K562 (cell line): ENCODE measurements at regions not wholly inside any gene's neighbourhood (a gene's known extent, or its start where the extent isn't known, plus 50 kb on each side); places are given as distances from the start of the nearest gene placed in this dataset.

Experiments used
- ATAC-seq: fragments of 200-7000 bp; cut with Tn5 transposase; 3 replicates; pipeline ENCODE4 v1.9.1; 2020; ENCODE audit warnings: moderate library complexity
- BruUV-seq: library from RNA; stranded (reverse); fragments of 400-500 nt; replicated peaks from 2 replicates; lab custom pipeline; 2021; lab: Mats Ljungman, UMichigan
- CTCF ChIA-PET: fragments of 300-600 bp; formaldehyde crosslinking; extraction: SDS; loops from one replicate; lab custom pipeline; 2021; ENCODE audit warnings: low intra/inter-chr PET ratio; lab: Yijun Ruan, JAX
- POLR2A ChIA-PET: fragments of 300-600, 350-650 bp; sonication (Branson Sonifier 250); formaldehyde crosslinking; extraction: SDS; loops from one replicate; lab custom pipeline; 2021; ENCODE audit warnings: antibody characterized with exemption, inconsistent platforms; lab: Yijun Ruan, JAX
- DNase-seq, 4 experiments: peaks; one replicate each; pipeline versions ENCODE4 v3.0.0 to v3.0.0-alpha.2; 2011 to 2018; ENCODE audit warnings: low spot score in 3 of 4, mixed read lengths in 3 of 4; ENCODE audit errors: extremely low read depth in 1 of 4
- FAIRE-seq: peaks from 2 replicates; lab custom pipeline; 2011; peaks lifted over from hg19 to GRCh38; lab: Jason Lieb, UNC
- H2AFZ ChIP-seq: 2 replicates; pipeline ENCODE4 v1.6.0; 2011; ENCODE audit warnings: low read depth, low read length, control low read depth, inconsistent platforms
- H3K27ac ChIP-seq: fragments of 200-600 bp; 3 replicates; pipeline ENCODE4 v1.8.0; 2011; ENCODE audit warnings: low read depth, mild to moderate bottlenecking, control low read depth, inconsistent platforms, low read length, moderate library complexity, mixed read lengths; ENCODE audit errors: extremely low read depth
- H3K27me3 ChIP-seq, 2 experiments: fragments of 300-600 bp in 1 of 2; 2 replicates in 1 of 2; 3 replicates in 1 of 2; pipeline versions ENCODE4 v1.6.0 to v1.8.0; 2011; ENCODE audit warnings: inconsistent platforms in 2 of 2, low read length in 2 of 2, mild to moderate bottlenecking in 1 of 2, mixed read lengths in 1 of 2, moderate library complexity in 1 of 2; ENCODE audit not compliant: control insufficient read depth in 2 of 2, insufficient read depth in 2 of 2
- H3K36me3 ChIP-seq: fragments of 300-600 bp; 3 replicates; pipeline ENCODE4 v1.8.0; 2011; ENCODE audit warnings: mild to moderate bottlenecking, low read length, inconsistent platforms; ENCODE audit not compliant: control insufficient read depth, insufficient read depth
- H3K4me1 ChIP-seq, 2 experiments: fragments of 200-600 bp in 1 of 2; replicated peaks in 1 of 2; 2 replicates in 1 of 2; 3 replicates in 1 of 2; pipeline versions ENCODE4 v1.5.1 to v1.8.0; 2011; ENCODE audit warnings: inconsistent platforms in 2 of 2, low read length in 2 of 2, mild to moderate bottlenecking in 1 of 2, mixed read lengths in 1 of 2, moderate library complexity in 1 of 2; ENCODE audit not compliant: control insufficient read depth in 2 of 2, insufficient read depth in 2 of 2
- H3K4me2 ChIP-seq: 2 replicates; pipeline ENCODE4 v1.6.1; 2011; ENCODE audit warnings: low read length, control low read depth, inconsistent platforms, mixed read lengths; ENCODE audit not compliant: insufficient read depth
- H3K4me3 ChIP-seq: fragments of 200-600 bp; sonication (generic), shearing (Covaris generic); 2 replicates; pipeline ENCODE4 v1.5.1; 2016; ENCODE audit warnings: control low read depth, inconsistent platforms
- H3K79me2 ChIP-seq: fragments of 200-600 bp; 3 replicates; pipeline ENCODE4 v1.8.0; 2011; ENCODE audit warnings: low read length, inconsistent platforms; ENCODE audit not compliant: control insufficient read depth, insufficient read depth
- H3K9ac ChIP-seq, 2 experiments: 2 replicates each; pipeline versions ENCODE4 v1.6.0 to v1.6.1; 2011; ENCODE audit warnings: low read depth in 2 of 2, low read length in 2 of 2, control low read depth in 1 of 2, inconsistent platforms in 1 of 2, mild to moderate bottlenecking in 1 of 2, mixed read lengths in 1 of 2; ENCODE audit not compliant: insufficient read depth in 1 of 2
- H3K9me1 ChIP-seq: one replicate; pipeline ENCODE4 v1.6.0; 2011; ENCODE audit warnings: inconsistent platforms, mild to moderate bottlenecking, low read length, moderate library complexity; ENCODE audit not compliant: control insufficient read depth, insufficient read depth
- H3K9me3 ChIP-seq: replicated peaks from 2 replicates; pipeline ENCODE4 v1.5.1; 2011; ENCODE audit warnings: low read depth, low read length, inconsistent platforms; ENCODE audit not compliant: control insufficient read depth, insufficient read depth
- H4K20me1 ChIP-seq: replicated peaks from 2 replicates; pipeline ENCODE4 v1.6.1; 2011; ENCODE audit warnings: low read length, inconsistent platforms, mixed read lengths; ENCODE audit not compliant: control insufficient read depth, insufficient read depth
- MAZ ChIP-seq, 2 experiments: fragments of 450-650 bp in 1 of 2; sonication (generic) in 1 of 2; formaldehyde crosslinking; IDR thresholded peaks in 1 of 2; conservative IDR thresholded peaks in 1 of 2; 2 replicates each; pipeline versions ENCODE4 v1.4.0 to v1.5.0; 2020; ENCODE audit warnings: mild to moderate bottlenecking in 1 of 2, missing genetic modification reagents in 1 of 2
- RAD21 ChIP-seq, 2 experiments: fragments of 250-450 bp in 1 of 2; fragments of 450-650 bp in 1 of 2; sonication (Bioruptor Pico) in 1 of 2; formaldehyde crosslinking in 1 of 2; IDR thresholded peaks in 1 of 2; conservative IDR thresholded peaks in 1 of 2; 2 replicates each; pipeline versions ENCODE4 v1.4.0 to v1.8.0; 2020 to 2022; ENCODE audit warnings: mild to moderate bottlenecking in 2 of 2, moderate library complexity in 1 of 2
- SMC3 ChIP-seq: conservative IDR thresholded peaks from 2 replicates; pipeline ENCODE4 v1.6.1; 2011; ENCODE audit warnings: low read depth, low read length, improper control_type of control experiment; ENCODE audit not compliant: insufficient read depth
- ZBTB7A ChIP-seq: IDR thresholded peaks from 2 replicates; pipeline ENCODE4 v1.6.1; 2011; ENCODE audit warnings: low read depth, mild to moderate bottlenecking, low read length, moderate library complexity, borderline replicate concordance; ENCODE audit not compliant: control insufficient read depth
- ZNF23 ChIP-seq: fragments of 250-450 bp; sonication (Bioruptor Pico); IDR thresholded peaks from 2 replicates; pipeline ENCODE4 v1.4.0; 2020; ENCODE audit warnings: mild to moderate bottlenecking
- ZNF695 ChIP-seq: fragments of 450-650 bp; formaldehyde crosslinking; IDR thresholded peaks from 2 replicates; pipeline ENCODE4 v1.4.0; 2020; ENCODE audit warnings: mild to moderate bottlenecking, moderate library complexity
- WGBS: fragments of 100-300 bp; shearing (Covaris generic); methylation state at CpG from one replicate; pipeline ENCODE4 v1.1.6; 2016; ENCODE audit warnings: low coverage, mixed read lengths; ENCODE audit not compliant: insufficient coverage; ENCODE audit errors: missing lambda C conversion rate; 5-methylcytosine and 5-hydroxymethylcytosine counted together
- in situ Hi-C: fragments of 300-500 bp; cut with MboI; formaldehyde crosslinking; loops from 4 replicates; pipeline ENCODE4 v1.15.0; 2018; ENCODE audit warnings: inconsistent platforms, mixed read lengths
- intact Hi-C: fragments of 100-400 bp; cut with micrococcal nuclease; formaldehyde crosslinking; loops from 2 replicates; pipeline ENCODE4 v1.14.2; 2022
- TF ChIP-seq, protein P1 (sequence below), 3 experiments: IDR thresholded peaks in 2 of 3; conservative IDR thresholded peaks in 1 of 3; 2 replicates each; pipeline ENCODE4 v1.5.1; 2011 to 2012; ENCODE audit warnings: low read length in 3 of 3, mild to moderate bottlenecking in 3 of 3, control low read depth in 2 of 3, improper control_type of control experiment in 1 of 3, inconsistent platforms in 1 of 3, low read depth in 1 of 3, mixed read lengths in 1 of 3, moderate library complexity in 1 of 3; ENCODE audit not compliant: insufficient read depth in 2 of 3

DNA sequence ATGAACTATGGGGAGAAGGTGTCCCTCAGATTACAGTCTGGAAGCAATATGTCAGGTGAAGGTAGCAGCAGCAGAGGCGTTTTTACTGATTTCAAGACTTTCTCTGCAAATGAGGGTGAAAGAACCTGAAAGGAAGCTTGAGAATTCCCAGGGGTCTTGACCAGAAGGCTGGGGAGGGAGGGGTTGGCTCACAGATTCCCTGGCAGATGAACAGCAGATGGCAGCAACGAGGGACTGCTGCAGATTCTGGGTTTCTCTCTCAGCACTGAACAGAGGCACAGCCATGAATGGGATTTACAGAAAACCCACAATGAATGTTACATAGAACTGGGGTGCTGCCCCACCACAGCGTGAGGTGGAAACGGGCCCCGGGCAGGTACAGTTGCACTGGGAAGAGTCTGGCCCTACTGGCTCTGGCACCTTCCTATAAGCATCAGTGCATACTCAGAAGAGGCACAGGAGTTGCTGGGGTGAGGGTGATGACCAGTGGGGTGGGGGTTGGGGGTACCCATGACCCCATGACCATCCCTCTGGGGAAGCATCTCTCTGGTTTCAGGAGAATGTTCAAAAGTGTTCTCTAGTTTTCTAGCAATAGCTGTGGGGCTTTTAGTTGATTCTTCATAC, 317.8 kb downstream of the SH2D4B start:
- Histone ChIP-seq H4K20me1 (no peaks in the 10 kb centered on the region), H3K4me1 (no peaks in the 10 kb centered on the region), H3K79me2 (no peaks in the 10 kb centered on the region), H3K4me2 (no peak overlapping the region)
- ATAC-seq (peak; percentile 87), FAIRE-seq (peak; percentile 59)
- in situ Hi-C loops = no loop called here
- TF ChIP-seq SMC3 = peak; percentile 33; the same call in 1 of the 2 replicates
- TF ChIP-seq ZBTB7A = peak; percentile 28; the same call in 1 of the 2 replicates
- TF ChIP-seq ZNF695 (CRISPR knock-in tag) = no peak
- TF ChIP-seq RAD21 (CRISPR knock-in tag; conservative IDR thresholded peaks at IDR 0.05 in 1 of 2, IDR thresholded peaks at IDR 0.05 in 1 of 2) = peak; percentile 21 to 25; a peak in 1 of 4 replicates
- TF ChIP-seq, protein P1, sequence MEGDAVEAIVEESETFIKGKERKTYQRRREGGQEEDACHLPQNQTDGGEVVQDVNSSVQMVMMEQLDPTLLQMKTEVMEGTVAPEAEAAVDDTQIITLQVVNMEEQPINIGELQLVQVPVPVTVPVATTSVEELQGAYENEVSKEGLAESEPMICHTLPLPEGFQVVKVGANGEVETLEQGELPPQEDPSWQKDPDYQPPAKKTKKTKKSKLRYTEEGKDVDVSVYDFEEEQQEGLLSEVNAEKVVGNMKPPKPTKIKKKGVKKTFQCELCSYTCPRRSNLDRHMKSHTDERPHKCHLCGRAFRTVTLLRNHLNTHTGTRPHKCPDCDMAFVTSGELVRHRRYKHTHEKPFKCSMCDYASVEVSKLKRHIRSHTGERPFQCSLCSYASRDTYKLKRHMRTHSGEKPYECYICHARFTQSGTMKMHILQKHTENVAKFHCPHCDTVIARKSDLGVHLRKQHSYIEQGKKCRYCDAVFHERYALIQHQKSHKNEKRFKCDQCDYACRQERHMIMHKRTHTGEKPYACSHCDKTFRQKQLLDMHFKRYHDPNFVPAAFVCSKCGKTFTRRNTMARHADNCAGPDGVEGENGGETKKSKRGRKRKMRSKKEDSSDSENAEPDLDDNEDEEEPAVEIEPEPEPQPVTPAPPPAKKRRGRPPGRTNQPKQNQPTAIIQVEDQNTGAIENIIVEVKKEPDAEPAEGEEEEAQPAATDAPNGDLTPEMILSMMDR (IDR thresholded peaks at IDR 0.05 in 2 of 3, conservative IDR thresholded peaks at IDR 0.05 in 1 of 3; ENCODE audit: insufficient read depth in 2 of 3, low read depth in 1 of 3, low read length in 3 of 3) = peak; percentile 54 to 59 (median 57)
- TF ChIP-seq MAZ (CRISPR knock-in tag; conservative IDR thresholded peaks at IDR 0.05 in 1 of 2, IDR thresholded peaks at IDR 0.05 in 1 of 2) = 0 out of 4 replicates have a peak, but pooled peaks of 1 of the 2 experiments have one; percentile 21
- TF ChIP-seq ZNF23 (CRISPR knock-in tag) = no peak
- TF ChIP-seq, all 486 proteins: peak for 5
- H3K9me3 ChIP-seq = no peaks in the 10 kb centered on the region
- H3K27ac ChIP-seq = no peak overlapping the region
- no peaks in the 10 kb centered on the region for H3K27me3 ChIP-seq
- no peaks in the 10 kb centered on the region for H3K36me3 ChIP-seq
- POLR2A ChIA-PET = interaction anchor here (1.8 kb wide), 1 partner anchor 156 kb away, joined by 5 read pairs; no protein-coding TSS in a partner anchor
- CTCF ChIA-PET = interaction anchor here (1.0 kb wide), 1 partner anchor 69 kb away, joined by 3 read pairs; no protein-coding TSS in a partner anchor
- H3K4me3 ChIP-seq = no peak overlapping the region
- no peaks in the 10 kb centered on the region for H3K9me1 ChIP-seq
- WGBS = 5% methylated on average over 5 of the region's 5 CpGs
- intact Hi-C loops = no loop called here
- BruUV-seq = no TSS peak
- peak; percentile 20 to 41 (median 30) for DNase-seq
- H3K9ac ChIP-seq = no peak overlapping the region
- peak overlapping the region; percentile 49; the same call in 1 of the 2 replicates for H2AFZ ChIP-seq
